NCI-H226 (cell line): ENCODE measurements at regions not wholly inside any gene's neighbourhood (a gene's known extent, or its start where the extent isn't known, plus 50 kb on each side); places are given as distances from the start of the nearest gene placed in this dataset.
"Not testable (repeated sequence)": the region's sequence is repeated elsewhere in the genome, so short reads cannot be mapped to it uniquely, and the experiment has no call there.

Experiments
- DNase-seq: peaks from one replicate; pipeline ENCODE4 v3.0.0-alpha.2; 2015

- DNase-seq: no peak
Observed at GRCh38 chr6:77063494-77063893, 399.8 kb downstream of the HTR1B start.

DNA sequence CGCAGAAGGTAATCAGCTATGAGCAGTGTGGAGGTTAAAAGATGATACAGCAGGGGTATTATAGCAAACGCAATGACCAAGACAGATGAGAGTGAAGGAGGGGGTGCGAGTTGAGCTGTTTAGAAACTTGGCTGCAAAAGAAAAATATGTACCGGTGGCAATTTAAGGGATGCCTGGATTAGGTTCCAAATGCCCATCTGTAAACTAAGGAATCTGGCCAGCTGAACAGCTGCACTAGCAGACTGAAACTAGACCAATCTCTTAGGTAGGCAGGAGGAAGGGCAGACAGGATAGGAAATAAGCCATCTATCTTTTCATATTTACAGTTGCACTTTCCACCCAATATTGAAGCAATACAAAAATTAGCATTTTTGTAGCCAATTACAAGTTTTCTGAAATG lies 407.6 kb downstream of the HTR1B start:
- DNase-seq: no peak

DNA sequence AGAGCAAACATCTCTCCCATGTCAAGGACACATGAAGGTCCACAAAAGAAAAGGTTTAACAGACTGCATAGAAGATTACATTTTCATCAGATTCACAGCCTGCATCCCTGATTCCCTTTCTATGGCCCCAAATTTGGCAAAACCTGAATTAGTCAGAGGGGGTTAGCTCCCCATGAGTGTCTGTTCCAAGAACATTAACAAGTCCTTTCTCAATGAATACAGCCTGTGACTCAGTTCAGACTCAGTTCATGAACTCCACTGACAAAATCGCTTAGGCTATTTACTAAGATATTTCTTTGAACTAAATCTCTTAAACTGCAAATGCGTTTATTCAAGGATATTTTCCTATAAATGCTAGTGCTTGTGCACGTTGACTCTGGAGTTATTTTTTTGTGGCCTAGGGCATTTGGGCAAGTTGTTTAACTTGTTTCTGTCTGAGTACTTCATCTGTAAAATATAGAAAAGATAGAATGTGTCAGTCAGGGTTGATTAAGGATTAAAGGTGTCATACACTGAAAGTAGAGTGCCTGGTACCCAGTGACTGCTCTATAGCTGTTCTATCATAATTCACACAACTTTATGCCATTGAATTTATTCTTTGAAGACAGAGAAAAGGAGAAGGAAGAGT lies 422.6 kb downstream of the HTR1B start:
- no peak for DNase-seq

GRCh38 chr6:77038807-77039206 lies 424.5 kb downstream of the HTR1B start:
- DNase-seq: peak; percentile 29

DNA sequence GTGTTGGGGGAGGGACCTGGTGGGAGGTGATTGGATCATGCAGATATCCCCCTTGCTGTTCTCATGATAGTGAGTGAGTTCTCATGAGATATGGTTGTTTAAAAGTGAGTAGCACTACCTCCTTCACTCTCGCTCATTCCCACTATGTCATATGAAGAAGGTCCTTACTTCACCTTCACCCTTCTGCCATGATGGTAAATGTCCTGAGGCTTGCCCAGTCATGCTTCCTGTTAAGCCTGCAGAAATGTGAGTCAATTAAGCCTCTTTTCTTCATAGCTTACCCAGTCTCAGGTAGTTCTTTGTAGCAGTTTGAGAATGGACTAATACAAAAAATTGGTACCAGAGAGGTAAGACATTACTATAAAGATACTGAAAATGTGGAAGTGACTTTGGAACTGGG lies 425.9 kb downstream of the HTR1B start:
- DNase-seq: no peak

- DNase-seq: no peak
Observed at GRCh38 chr6:77036400-77036799, 426.9 kb downstream of the HTR1B start.

GRCh38 chr6:77034161-77034560 lies 429.1 kb downstream of the HTR1B start:
- peak; percentile 97 for DNase-seq

DNA sequence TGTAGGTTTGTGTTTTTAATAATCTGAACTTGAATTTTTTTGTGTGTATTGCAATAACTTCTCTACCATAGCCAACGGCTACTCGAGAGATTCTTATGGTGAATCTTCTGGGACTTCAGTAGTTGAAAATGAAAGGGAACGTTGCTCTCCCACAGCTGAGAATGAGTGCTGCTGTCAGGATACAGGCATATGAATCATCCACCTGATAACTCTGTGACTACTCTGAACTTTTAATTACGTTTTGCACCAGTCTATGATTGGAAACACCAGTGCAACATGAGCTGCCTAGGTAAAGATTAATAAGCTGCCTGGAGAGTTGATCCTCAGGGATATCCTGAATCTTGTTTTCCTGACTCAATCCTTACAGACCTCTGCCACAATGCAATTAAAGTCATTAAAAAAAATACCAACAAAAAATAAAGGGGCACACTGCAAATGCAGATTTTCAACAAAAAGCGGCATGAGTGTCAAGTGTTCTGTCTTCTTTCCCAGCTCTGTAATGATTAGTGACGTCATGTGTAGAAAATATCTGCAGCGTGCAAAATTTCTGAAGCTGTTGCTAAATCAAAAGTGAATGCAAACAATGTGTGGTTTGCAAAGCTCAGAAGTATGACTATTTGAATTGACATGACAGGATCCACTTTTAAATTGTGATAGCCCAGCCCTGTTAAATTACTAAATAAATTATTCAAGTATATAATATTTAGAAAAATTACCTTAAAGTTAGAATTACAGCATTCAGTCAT lies 432.2 kb downstream of the HTR1B start:
- DNase-seq: peak; percentile 43

- DNase-seq: no peak
Observed at GRCh38 chr6:77026341-77026740, 436.9 kb downstream of the HTR1B start.

DNA sequence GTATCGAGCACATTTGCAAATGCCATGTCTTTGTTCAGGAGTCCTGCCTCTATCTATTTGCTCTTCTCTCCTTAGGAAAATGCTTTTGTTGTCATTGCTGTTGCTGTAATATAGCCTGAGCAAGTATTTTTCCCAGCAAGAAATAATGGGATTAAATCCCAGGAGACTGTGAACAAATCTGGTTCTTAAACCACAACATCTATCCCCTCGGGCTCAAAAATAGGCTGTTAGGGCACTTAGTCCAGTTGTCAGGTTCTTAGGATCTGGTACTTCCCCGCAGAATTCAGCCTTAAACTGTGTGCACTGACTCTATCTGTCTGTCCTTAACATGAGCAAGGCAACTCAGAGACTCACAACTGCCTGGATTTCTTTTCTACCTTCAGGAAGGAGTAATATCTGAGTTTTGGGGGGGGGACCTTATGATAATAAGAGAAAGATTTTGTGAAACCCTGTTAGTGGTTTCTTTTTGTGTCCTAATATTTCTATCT lies 437.5 kb downstream of the HTR1B start:
- DNase-seq: no peak

DNA sequence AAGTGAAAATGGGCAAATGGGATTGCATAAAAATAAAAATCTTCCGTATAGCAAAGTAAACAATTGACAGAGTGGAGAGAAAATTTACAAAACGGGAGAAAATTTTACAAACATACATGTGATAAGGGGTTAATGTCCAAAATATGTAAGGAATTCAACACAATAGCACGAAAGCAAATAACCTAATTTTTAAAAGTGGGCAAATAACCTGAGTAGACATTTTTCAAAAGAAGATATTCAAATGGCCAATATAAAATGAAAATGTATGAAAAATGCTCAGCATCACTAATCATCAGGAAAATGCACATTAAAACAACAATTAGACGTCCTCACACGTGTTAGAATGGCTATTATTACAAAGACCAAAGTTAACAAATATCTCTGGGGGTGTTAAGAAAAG lies 441.5 kb downstream of the HTR1B start:
- DNase-seq: no peak

DNA sequence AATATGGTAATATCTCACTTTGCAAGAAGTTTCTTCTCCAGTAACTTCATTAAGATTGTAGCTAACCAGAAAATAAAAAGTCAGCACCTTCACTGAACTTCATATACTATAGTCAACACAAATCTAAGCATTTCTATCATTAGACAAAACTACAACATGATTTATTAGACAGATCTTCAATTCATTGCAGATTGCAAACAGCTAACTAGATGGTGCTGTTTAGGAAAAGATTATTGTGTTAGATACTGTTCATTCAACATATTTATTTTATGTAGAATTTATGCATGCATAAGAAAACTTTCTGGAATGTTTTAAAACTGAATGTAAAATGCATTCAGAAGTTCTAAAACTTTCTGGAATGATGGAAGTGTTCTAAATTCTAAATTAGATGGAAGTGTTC lies 442.1 kb downstream of the HTR1B start:
- DNase-seq: no peak

DNA sequence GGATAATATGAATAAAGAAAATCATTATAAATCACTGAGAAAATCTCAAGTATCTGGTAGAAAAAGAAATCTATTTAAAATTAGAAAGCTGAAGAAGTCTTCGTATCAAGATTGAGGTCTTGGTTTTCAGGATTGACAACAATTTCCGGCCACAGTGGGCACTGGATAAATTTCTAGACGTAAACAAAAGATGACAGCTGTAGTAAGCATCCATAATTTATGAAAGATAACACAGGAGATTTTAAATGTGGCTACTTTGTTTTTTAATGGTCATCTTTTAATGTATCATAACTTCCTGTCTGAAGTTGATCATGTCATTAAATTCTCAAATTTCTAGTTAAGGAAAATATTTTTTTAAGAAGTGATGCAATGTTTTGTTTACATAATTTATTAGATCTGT lies 444.2 kb downstream of the HTR1B start:
- no peak for DNase-seq

GRCh38 chr6:77017537-77017936 lies 445.8 kb downstream of the HTR1B start:
- DNase-seq: no peak

DNA sequence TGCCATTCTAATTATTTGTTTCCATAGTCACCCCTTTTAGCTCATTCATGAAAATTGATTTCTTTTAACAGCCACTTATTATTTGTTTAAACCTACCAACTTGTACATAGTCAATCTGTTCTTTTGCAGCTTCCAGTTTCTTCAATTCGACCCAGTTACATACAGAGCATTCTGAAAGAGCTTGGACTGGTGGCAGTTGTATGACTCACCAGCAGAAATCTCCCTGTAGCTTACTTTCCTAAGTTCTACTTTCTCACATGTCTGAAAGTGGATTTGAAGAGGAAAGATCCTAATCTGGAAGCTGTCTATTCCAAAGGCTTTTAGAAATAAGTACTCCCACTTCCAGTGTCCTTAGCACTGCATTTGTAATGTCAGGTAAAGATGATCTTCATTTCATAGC lies 447.9 kb downstream of the HTR1B start:
- peak; percentile 52 for DNase-seq

GRCh38 chr6:77011929-77012545 lies 451.3 kb downstream of the HTR1B start:
- no peak for DNase-seq

DNA sequence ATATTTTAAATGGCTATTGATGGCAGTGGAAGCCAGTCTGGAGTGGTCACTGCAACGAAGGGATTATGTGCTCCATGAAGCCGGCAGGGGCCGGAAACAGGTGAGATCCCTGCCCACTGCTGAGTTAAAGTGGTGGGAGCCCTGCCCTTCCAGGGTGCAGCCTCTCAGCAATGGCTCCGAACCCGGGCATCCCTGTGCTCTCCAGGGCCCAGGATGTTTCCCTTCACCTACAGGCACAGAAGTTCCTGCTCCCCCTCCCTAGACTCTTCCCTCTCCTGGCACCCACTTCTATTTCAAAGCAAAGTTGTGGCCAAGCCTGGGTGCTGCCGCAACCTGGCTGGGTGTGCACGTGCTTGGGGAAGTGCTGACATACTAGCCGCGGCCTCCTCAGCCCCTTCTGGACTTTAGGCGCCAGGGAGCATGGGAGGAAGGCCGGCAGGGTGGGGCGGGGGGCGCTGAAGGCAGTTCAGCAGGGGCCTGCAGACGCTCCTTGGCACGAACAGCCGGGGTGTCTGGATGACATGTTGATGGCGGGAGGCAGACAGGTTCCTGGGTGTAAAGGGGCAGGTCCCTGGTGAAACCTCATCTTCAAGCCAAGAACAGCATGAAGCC lies 452.3 kb downstream of the HTR1B start:
- no peak for DNase-seq

GRCh38 chr6:76992553-76992952 lies 470.7 kb downstream of the HTR1B start:
- no peak for DNase-seq

DNA sequence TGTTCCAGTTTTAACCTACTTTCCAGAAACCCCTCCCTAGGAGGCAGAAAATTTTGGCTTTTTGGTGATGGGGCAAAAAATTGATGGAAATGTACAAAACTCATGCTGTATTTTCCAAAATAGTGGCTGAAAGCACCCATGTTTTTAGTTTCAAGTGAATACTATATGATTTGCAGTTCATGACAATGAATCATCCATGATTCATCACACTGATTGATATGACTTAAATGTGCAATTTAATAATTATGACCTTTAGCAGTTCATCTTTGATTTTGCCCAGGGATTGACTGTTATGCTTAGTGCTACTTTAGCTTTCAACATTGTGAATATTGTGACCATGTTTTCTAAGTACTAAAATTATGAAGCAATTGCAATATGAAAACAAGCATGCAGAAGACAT lies 478.7 kb downstream of the HTR1B start:
- DNase-seq: peak; percentile 5

DNA sequence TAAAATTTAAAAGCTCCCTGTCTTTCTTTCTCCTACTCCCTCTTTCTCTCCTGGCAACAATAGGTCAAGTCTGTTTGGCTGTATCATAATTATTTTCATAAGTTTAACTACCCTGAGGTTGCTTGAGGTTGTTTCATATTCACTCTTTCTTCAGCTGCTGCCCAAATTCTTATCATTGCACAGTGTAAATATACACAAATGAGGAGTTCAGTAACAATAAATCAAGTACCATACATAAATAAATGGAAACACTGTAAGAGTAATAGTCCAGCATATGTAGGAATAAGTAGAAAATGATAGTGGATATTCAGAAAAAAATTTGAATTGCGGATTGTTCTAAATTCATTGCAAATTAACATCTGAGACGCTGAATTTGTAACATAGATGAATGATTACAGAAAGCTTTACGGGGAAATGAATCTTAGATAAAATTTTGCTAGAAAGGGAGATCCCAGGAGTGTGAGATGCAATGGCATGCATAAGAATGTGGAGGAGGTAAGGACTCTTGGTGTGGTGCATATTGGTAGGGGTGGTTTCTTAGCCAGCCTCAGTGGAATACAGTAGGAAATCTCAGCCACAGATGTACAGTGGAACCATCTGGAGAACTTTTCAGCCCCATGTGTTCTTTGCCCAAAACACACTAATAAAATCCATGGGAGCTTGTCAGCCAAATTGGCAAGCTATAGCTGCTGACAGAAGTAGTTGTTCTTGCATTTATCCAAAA lies 480.7 kb downstream of the HTR1B start:
- peak; percentile 26 for DNase-seq

- DNase-seq: no peak
Observed at GRCh38 chr6:76972474-76972873, 490.8 kb downstream of the HTR1B start.

GRCh38 chr6:76959177-76959576 lies 504.1 kb downstream of the HTR1B start:
- DNase-seq: not testable (repeated sequence)
